T-helper 1 cell (primary cell): ENCODE measurements at regions not wholly inside any gene's neighbourhood (a gene's known extent, or its start where the extent isn't known, plus 50 kb on each side); places are given as distances from the start of the nearest gene placed in this dataset.

Source experiments
- DNase-seq, 5 donors: peaks; one replicate each; pipeline ENCODE4 v3.0.0-alpha.2; 2012 to 2020

DNA sequence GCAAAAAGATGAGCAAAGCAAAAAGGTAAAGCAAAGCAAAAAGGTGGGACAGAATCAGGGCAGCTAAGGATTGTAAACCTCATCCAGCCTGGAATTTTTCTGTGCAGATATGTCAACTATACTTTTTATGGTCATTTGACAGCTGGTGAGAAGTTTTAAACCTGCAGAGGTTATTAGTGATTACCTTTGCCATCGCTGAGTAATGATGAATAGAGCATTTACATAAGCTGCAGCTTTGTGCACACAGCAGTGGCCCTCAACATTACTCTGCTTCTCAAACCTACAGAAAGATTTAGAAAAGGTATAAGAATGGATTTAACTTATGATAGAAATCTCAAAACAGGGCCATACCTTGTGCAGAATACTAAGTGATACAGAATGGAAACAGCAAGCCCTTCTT is 54.5 kb upstream of the C4orf54 start:
- DNase-seq, result no peak

GRCh38 chr4:99711657-99712056 is 54.0 kb upstream of the C4orf54 start:
- no peak for DNase-seq

GRCh38 chr4:99710681-99711345 is 53.2 kb upstream of the C4orf54 start:
- no peak for DNase-seq

DNA sequence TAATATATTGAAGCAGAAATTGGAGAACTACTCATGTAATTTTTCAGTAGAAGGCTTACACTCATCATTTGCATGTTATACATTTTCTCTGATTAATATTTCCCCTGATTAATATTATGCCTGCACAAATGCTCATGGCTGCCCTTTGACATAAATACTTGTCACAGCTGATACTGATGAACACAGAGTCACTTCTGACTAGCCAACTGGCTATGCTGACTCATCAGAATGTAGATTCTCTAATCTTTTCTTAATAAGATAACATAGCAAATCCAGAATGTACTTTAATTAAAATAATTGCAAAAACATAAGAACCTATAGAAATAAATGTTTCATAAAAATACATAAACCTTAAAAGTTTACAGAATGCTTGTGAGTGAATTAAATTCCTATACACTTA is 52.4 kb upstream of the C4orf54 start:
- DNase-seq, result no peak

- no peak for DNase-seq
Measured at GRCh38 chr4:99708551-99708950, 50.9 kb upstream of the C4orf54 start.
